T-helper 17 cell (primary cell): ENCODE measurements at regions not wholly inside any gene's neighbourhood (a gene's known extent, or its start where the extent isn't known, plus 50 kb on each side); places are given as distances from the start of the nearest gene placed in this dataset.

Source experiments
- ATAC-seq: fragments of 150-1000 bp; cut with Tn5 transposase; 2 replicates; pipeline ENCODE4 v1.10.0; 2021; ENCODE audit warnings: mild to moderate bottlenecking, moderate library complexity
- DNase-seq, 3 donors: peaks; one replicate each; pipeline versions ENCODE4 v3.0.0 to v3.0.0-alpha.2; 2020 to 2021
- H3K9me3 ChIP-seq: one replicate; pipeline ENCODE4 v1.7.0; 2013; ENCODE audit warnings: low read length, mild to moderate bottlenecking; ENCODE audit not compliant: control insufficient read depth, poor library complexity, severe bottlenecking
- H3K27ac Mint-ChIP-seq: one replicate; pipeline ENCODE4 v1.8.0; 2022; ENCODE audit warnings: mild to moderate bottlenecking, moderate library complexity, mixed read lengths
- H3K27me3 Mint-ChIP-seq: one replicate; pipeline ENCODE4 v1.8.0; 2022; ENCODE audit warnings: mixed read lengths
- H3K36me3 Mint-ChIP-seq: one replicate; pipeline ENCODE4 v1.8.0; 2022; ENCODE audit warnings: low read depth, mixed read lengths
- H3K4me1 Mint-ChIP-seq: one replicate; pipeline ENCODE4 v1.8.0; 2022; ENCODE audit warnings: mild to moderate bottlenecking, mixed read lengths
- H3K4me3 Mint-ChIP-seq: one replicate; pipeline ENCODE4 v1.8.0; 2022; ENCODE audit warnings: mild to moderate bottlenecking, moderate library complexity, mixed read lengths

DNA sequence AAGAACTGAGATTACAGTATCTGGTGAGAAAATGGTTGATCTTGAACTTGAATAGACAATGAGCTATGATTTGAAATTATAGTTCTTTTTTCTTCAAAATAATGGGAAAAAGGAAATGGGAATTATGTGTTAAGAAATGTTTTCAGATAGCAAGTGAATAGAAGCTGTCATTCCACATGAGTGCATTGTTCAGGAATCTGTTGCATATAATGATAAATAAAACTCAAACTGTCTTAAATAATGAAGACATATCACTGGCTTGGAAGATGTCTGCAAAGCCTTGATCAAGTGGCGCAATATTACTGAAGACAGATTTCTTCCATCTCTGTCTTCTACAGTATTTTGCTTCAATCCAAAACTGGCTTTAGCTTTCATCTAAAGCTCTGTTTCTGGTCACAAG lies 479.3 kb upstream of the ZFP42 start:
- no peaks in the 10 kb centered on the region for H3K9me3 ChIP-seq
- no peaks in the 10 kb centered on the region for H3K4me1 Mint-ChIP-seq
- no peak for ATAC-seq
- H3K36me3 Mint-ChIP-seq, result no peaks in the 10 kb centered on the region
- no peak overlapping the region for H3K4me3 Mint-ChIP-seq
- H3K27ac Mint-ChIP-seq, result no peak overlapping the region
- H3K27me3 Mint-ChIP-seq, result no peaks in the 10 kb centered on the region
- DNase-seq, result no peak

GRCh38 chr4:187541666-187542065 lies 453.9 kb upstream of the ZFP42 start:
- H3K4me1 Mint-ChIP-seq, result no peaks in the 10 kb centered on the region
- H3K27me3 Mint-ChIP-seq, result no peaks in the 10 kb centered on the region
- H3K9me3 ChIP-seq, result no peaks in the 10 kb centered on the region
- H3K36me3 Mint-ChIP-seq, result no peaks in the 10 kb centered on the region
- ATAC-seq (no peak), DNase-seq (no peak)
- no peak overlapping the region for H3K27ac Mint-ChIP-seq
- H3K4me3 Mint-ChIP-seq, result no peak overlapping the region

- Mint-ChIP-seq H3K27me3 (no peaks in the 10 kb centered on the region), H3K4me3 (no peak overlapping the region), H3K4me1 (no peaks in the 10 kb centered on the region), H3K36me3 (no peaks in the 10 kb centered on the region), H3K27ac (no peak overlapping the region)
- DNase-seq (no peak), ATAC-seq (no peak)
- no peaks in the 10 kb centered on the region for H3K9me3 ChIP-seq
Measured at GRCh38 chr4:187544461-187545053, 451.0 kb upstream of the ZFP42 start.

GRCh38 chr4:187547316-187547715 lies 448.3 kb upstream of the ZFP42 start:
- no peaks in the 10 kb centered on the region for H3K4me1 Mint-ChIP-seq
- ATAC-seq, result no peak
- H3K27ac Mint-ChIP-seq, result no peak overlapping the region
- no peak for DNase-seq
- no peaks in the 10 kb centered on the region for H3K36me3 Mint-ChIP-seq
- no peak overlapping the region for H3K4me3 Mint-ChIP-seq
- no peaks in the 10 kb centered on the region for H3K27me3 Mint-ChIP-seq
- no peaks in the 10 kb centered on the region for H3K9me3 ChIP-seq

DNA sequence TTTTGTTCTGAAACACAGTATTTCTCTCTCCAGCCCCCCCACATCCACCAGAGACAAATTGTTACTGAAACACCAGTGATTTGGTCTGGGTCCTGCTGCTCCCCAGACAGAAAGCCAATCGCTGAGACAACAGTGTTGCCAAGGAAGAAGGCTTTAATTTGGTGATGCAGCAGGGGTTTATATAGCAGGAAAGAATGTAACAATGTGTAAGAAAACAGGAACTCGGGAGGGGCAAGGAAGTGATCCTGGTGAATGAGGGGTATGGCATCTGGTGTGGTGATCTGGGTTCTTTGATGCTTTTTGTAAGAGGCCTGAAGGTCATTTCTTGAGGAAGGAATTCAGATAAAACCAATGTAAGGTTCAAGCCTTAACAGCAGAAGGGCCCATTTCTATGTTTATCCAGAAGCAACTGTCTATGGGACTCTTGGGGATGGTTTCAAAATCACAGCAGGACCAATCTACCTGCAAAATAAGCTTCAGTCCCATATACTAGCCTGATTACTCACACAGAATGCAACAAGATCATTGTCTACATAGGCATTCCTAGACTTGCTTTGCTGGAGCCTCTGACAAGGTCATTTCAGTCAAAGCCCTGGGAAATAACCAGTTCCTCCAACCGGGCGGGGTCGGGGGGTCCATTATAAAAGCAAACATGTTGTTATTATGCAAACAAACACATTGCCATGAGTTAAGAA lies 445.2 kb upstream of the ZFP42 start:
- Mint-ChIP-seq H3K4me1 (no peaks in the 10 kb centered on the region), H3K27me3 (no peaks in the 10 kb centered on the region), H3K4me3 (no peak overlapping the region)

GRCh38 chr4:187552781-187553180 lies 442.8 kb upstream of the ZFP42 start:
- Mint-ChIP-seq H3K4me1 (no peaks in the 10 kb centered on the region), H3K4me3 (no peak overlapping the region), H3K27ac (no peak overlapping the region), H3K36me3 (no peaks in the 10 kb centered on the region), H3K27me3 (no peaks in the 10 kb centered on the region)
- DNase-seq (no peak), ATAC-seq (no peak)
- peaks cover 2% of the 10 kb centered on the region for H3K9me3 ChIP-seq

More for the DNA sequence above, 445.2 kb upstream of the ZFP42 start:
- no peak for DNase-seq
- ATAC-seq, result no peak
- H3K9me3 ChIP-seq, result no peaks in the 10 kb centered on the region
- H3K36me3 Mint-ChIP-seq, result no peaks in the 10 kb centered on the region
- no peak overlapping the region for H3K27ac Mint-ChIP-seq

DNA sequence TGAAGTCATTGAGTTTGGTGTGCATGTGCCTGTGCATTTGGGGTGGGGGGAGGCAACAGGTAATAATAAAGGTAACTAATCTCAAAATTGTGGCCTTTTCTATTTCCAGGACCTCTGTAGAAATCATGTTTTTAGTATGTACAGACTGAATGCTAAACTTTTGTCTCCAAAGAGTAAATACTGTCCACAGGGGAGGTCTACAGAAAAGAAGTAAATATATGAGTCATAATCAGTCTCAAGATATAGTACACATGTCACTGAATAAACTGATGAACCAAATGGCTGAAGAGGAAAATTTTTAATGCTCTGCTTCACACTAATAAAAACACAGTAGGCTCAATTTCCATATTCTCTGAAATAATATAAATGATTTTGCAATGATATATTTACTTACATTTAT lies 440.4 kb upstream of the ZFP42 start:
- ATAC-seq (no peak), DNase-seq (no peak)
- Mint-ChIP-seq H3K36me3 (no peaks in the 10 kb centered on the region), H3K27me3 (no peaks in the 10 kb centered on the region), H3K4me1 (no peaks in the 10 kb centered on the region), H3K4me3 (no peak overlapping the region), H3K27ac (no peak overlapping the region)
- peaks cover 2% of the 10 kb centered on the region for H3K9me3 ChIP-seq

- Mint-ChIP-seq H3K27me3 (no peaks in the 10 kb centered on the region), H3K27ac (no peak overlapping the region), H3K36me3 (no peaks in the 10 kb centered on the region), H3K4me3 (no peak overlapping the region), H3K4me1 (no peaks in the 10 kb centered on the region)
- DNase-seq, result no peak
- no peak for ATAC-seq
- H3K9me3 ChIP-seq, result peaks cover 2% of the 10 kb centered on the region
Measured at GRCh38 chr4:187558391-187558790, 437.2 kb upstream of the ZFP42 start.

DNA sequence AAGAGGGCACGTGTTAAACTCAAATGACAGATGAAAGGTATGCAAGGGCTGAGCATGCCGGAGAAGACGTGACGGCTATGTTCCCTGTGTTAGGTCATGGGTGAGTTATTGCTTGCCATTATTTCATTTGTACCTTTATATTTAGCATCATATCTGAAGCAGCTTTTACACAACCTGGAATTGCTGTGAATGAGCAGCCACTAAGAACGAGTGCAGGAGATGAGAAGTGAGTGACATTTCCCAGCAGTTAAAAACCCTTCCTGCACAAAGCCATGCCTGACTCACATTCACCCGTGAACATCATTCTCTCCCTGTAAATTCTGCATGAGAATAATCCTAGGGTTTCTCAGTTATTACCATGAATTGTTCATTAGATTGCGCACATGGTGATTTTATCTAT lies 433.2 kb upstream of the ZFP42 start:
- DNase-seq, result no peak
- Mint-ChIP-seq H3K27me3 (no peaks in the 10 kb centered on the region), H3K4me3 (no peak overlapping the region), H3K27ac (no peak overlapping the region), H3K36me3 (no peaks in the 10 kb centered on the region), H3K4me1 (no peaks in the 10 kb centered on the region)
- no peak for ATAC-seq
- H3K9me3 ChIP-seq, result peaks cover 2% of the 10 kb centered on the region

DNA sequence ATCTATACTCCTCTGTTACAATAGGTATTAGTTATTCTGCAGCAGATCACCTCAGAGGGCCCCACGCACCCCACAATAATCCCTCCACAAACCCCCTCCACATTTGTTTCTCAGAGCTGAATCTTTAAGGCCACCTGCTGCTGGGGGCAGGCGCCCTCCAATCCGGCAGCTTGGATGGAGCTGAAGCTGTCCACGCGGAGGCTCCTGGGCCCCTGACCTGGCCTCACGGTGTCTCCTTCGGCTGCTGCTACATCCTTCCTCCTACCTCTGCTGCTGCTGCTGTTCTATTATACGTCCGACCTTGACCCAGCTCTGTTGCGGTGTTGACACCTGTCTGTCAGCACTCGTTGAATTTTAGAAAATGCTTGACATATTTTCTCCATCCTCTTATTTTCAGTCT lies 430.2 kb upstream of the ZFP42 start:
- DNase-seq (no peak), ATAC-seq (no peak)
- H3K9me3 ChIP-seq, result no peaks in the 10 kb centered on the region
- Mint-ChIP-seq H3K4me1 (no peaks in the 10 kb centered on the region), H3K27ac (no peak overlapping the region), H3K27me3 (no peaks in the 10 kb centered on the region), H3K4me3 (no peak overlapping the region), H3K36me3 (no peaks in the 10 kb centered on the region)

DNA sequence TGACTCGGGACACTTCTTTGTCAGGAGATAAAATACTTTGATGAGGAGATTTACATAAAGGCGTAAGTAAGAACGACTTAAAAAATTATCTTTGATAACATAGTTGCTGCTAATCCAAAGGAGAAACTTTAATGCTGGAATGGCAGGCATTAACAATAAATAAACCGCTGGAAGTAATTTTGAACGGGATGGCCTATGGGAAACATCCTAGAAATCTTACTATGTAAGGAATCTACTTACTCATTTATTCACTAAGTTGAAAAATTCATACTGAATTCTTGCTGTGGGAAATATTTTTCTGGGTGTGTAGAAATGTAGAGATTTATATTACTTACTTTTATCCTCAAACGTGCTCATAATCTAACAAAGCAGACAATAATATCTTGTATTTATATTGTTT lies 425.7 kb upstream of the ZFP42 start:
- Mint-ChIP-seq H3K36me3 (no peaks in the 10 kb centered on the region), H3K27me3 (no peaks in the 10 kb centered on the region), H3K4me3 (no peak overlapping the region), H3K27ac (no peak overlapping the region), H3K4me1 (no peaks in the 10 kb centered on the region)
- H3K9me3 ChIP-seq, result no peaks in the 10 kb centered on the region
- no peak for ATAC-seq
- no peak for DNase-seq

GRCh38 chr4:187575706-187576105 lies 419.9 kb upstream of the ZFP42 start:
- Mint-ChIP-seq H3K27me3 (no peaks in the 10 kb centered on the region), H3K4me3 (no peak overlapping the region), H3K27ac (no peak overlapping the region), H3K4me1 (no peaks in the 10 kb centered on the region), H3K36me3 (no peaks in the 10 kb centered on the region)
- H3K9me3 ChIP-seq, result no peaks in the 10 kb centered on the region
- ATAC-seq, result no peak
- no peak for DNase-seq

DNA sequence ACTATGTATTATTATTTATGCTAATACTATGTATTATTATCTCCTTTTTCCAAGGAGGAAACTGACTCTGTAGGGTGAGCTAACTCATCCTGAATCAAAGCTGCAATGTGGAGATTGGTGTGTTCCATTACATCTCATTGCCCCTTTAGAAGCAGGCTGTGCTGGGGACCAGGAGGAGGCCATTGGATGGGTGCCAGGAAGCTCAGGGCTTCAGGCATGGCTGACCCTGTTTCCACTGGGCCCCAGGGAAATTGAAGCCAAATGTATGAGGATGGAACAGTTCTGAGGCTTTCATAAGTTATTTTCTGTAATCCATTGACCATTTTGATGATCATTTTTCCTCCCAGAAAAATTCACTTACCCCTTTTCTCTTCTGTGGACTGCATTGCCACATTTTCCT lies 418.8 kb upstream of the ZFP42 start:
- DNase-seq (no peak), ATAC-seq (no peak)
- Mint-ChIP-seq H3K4me1 (no peaks in the 10 kb centered on the region), H3K27me3 (no peaks in the 10 kb centered on the region), H3K36me3 (no peaks in the 10 kb centered on the region), H3K27ac (no peak overlapping the region), H3K4me3 (no peak overlapping the region)
- H3K9me3 ChIP-seq, result no peaks in the 10 kb centered on the region

DNA sequence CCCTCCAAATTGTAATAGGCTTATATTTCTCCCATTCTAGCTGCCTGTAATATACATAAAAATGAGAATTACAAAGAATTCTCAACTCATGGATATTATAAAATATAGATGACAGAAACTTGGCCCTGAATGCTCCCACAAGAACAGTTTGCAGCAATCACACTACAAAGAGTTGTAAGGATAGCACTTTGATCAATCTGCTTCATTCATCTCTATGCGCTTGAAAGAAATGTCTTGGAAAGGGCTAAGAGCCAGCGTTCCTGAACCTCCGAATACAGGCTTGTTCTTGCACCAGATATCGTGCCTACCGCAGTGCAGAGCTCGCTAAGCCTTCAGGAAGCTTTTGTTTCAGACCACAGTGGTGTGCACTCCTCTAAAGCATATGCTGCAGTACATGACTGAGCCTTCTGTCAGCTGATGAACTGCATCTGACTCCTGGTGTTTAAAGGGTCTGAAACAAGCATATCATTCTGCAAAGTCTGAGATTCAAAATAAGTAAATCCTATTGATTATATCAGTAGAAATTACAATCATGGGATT lies 417.6 kb upstream of the ZFP42 start:
- ATAC-seq (no peak), DNase-seq (no peak)
- no peaks in the 10 kb centered on the region for H3K36me3 Mint-ChIP-seq
- H3K9me3 ChIP-seq, result no peaks in the 10 kb centered on the region
- H3K4me3 Mint-ChIP-seq, result no peak overlapping the region
- no peak overlapping the region for H3K27ac Mint-ChIP-seq
- H3K4me1 Mint-ChIP-seq, result no peaks in the 10 kb centered on the region
- no peaks in the 10 kb centered on the region for H3K27me3 Mint-ChIP-seq
